ENCODE measurements at regions not wholly inside any gene's neighbourhood (a gene's known extent, or its start where the extent isn't known, plus 50 kb on each side); places are given as distances from the start of the nearest gene placed in this dataset.
"Not testable (repeated sequence)": the region's sequence is repeated elsewhere in the genome, so short reads cannot be mapped to it uniquely, and the experiment has no call there.

DNA sequence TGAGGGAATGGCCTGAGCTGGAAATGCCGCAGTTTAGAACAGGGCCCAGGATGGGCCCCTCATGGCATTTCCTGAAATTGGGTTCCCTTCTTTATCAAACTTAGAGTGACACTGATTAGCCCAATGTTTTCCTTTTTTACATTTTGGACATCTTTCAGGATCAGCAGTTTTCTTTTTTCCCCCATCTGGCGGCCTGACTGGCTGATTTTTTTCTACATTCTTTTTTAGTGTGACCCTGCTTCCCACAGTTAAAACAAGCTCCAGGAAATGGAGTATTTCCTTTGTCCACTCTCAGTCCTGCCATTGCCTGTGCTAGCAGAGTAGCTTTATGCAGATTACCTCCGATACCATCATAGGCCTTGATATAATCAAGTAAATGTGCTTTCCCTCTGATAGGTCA, 185.8 kb upstream of the IGF1 start:
- TF ChIP-seq POLR2A (IDR thresholded peaks at IDR 0.05); POLR2AphosphoS5 (IDR thresholded peaks at IDR 0.05); EP300 (IDR thresholded peaks at IDR 0.05; ENCODE audit: low read depth): not testable (repeated sequence)
- TF ChIP-seq, protein P1, sequence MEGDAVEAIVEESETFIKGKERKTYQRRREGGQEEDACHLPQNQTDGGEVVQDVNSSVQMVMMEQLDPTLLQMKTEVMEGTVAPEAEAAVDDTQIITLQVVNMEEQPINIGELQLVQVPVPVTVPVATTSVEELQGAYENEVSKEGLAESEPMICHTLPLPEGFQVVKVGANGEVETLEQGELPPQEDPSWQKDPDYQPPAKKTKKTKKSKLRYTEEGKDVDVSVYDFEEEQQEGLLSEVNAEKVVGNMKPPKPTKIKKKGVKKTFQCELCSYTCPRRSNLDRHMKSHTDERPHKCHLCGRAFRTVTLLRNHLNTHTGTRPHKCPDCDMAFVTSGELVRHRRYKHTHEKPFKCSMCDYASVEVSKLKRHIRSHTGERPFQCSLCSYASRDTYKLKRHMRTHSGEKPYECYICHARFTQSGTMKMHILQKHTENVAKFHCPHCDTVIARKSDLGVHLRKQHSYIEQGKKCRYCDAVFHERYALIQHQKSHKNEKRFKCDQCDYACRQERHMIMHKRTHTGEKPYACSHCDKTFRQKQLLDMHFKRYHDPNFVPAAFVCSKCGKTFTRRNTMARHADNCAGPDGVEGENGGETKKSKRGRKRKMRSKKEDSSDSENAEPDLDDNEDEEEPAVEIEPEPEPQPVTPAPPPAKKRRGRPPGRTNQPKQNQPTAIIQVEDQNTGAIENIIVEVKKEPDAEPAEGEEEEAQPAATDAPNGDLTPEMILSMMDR (IDR thresholded peaks at IDR 0.05), result not testable (repeated sequence)
